ENCODE measurements at regions not wholly inside any gene's neighbourhood (a gene's known extent, or its start where the extent isn't known, plus 50 kb on each side); places are given as distances from the start of the nearest gene placed in this dataset.

GRCh38 chr9:110105107-110105506 lies 102.9 kb downstream of the C9orf152 start:
- Histone ChIP-seq H3K4me3 (no peak overlapping the region), H3K4me2 (no peak overlapping the region), H3K9me3 (no peaks in the 10 kb centered on the region), H3K4me1 (no peaks in the 10 kb centered on the region), H3K27ac (no peak overlapping the region)
- CTCF ChIA-PET, result interaction anchor here (1.0 to 1.4 kb wide), 5 partner anchors 21 to 203 kb away, joined by 3 to 5 read pairs (median 3); no protein-coding TSS in a partner anchor
- ATAC-seq (no peak), DNase-seq (ENCODE audit: low read depth in 1 of 2, low spot score in 1 of 2) (no peak), FAIRE-seq (no peak)
- POLR2A ChIA-PET, result no interaction called here
- WGBS (ENCODE audit: missing lambda C conversion rate), result 76% methylated on average over 2 of the region's 2 CpGs
- TF ChIP-seq HEYL (CRISPR knock-in tag; IDR thresholded peaks at IDR 0.05), result no peak
- no peak for TF ChIP-seq PBX3 (IDR thresholded peaks at IDR 0.05)
- no peak for TF ChIP-seq EHF (CRISPR knock-in tag; IDR thresholded peaks at IDR 0.05)
- no peak for TF ChIP-seq REST (IDR thresholded peaks at IDR 0.05)
- no peak for TF ChIP-seq HOXB5 (CRISPR knock-in tag; IDR thresholded peaks at IDR 0.05)
- no peak for TF ChIP-seq FOSL2 (IDR thresholded peaks at IDR 0.05)
- no peak for TF ChIP-seq FOSL2 (CRISPR knock-in tag; IDR thresholded peaks at IDR 0.05)
- TF ChIP-seq CHD2 (IDR thresholded peaks at IDR 0.05; ENCODE audit: low read length, partially characterized antibody), result no peak
- TF ChIP-seq MAFK (IDR thresholded peaks at IDR 0.05; ENCODE audit: partially characterized antibody), result no peak

DNA sequence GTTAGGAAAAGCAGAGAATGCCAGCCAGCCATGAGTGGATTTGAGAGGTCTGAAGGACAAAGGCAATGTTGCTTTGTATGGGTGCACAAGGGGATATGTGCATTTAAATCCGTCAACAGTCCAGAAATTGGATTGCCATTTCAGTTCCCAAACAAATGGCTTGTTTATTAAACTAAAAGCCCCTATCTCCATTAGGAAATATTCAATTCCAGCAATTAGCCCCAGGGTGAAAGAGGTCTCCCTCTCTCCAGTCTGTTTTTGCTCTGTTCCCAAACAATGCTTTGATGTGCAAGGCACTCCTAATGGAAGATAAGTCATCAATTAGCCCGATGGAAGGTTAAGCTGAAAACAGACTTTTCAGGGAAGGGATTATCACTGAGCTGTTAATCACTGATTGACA lies 101.3 kb downstream of the C9orf152 start:
- no peak overlapping the region for H3K27ac ChIP-seq
- ChIA-PET POLR2A (no interaction called here), CTCF (interaction anchor here (1.0 to 1.2 kb wide), 3 partner anchors 19 to 100 kb away, joined by 3 to 4 read pairs (median 3); no protein-coding TSS in a partner anchor)
- H3K4me3 ChIP-seq, result no peak overlapping the region
- TF ChIP-seq GATA3 (IDR thresholded peaks at IDR 0.05; ENCODE audit: borderline replicate concordance), result no peak
- no peak for TF ChIP-seq RAD21 (conservative IDR thresholded peaks at IDR 0.05 in 1 of 2, IDR thresholded peaks at IDR 0.05 in 1 of 2)
- TF ChIP-seq PHF8 (IDR thresholded peaks at IDR 0.05; ENCODE audit: borderline replicate concordance, low read depth), result no peak
- TF ChIP-seq HDAC2 (IDR thresholded peaks at IDR 0.05), result no peak
- TF ChIP-seq ZC3H11A (IDR thresholded peaks at IDR 0.05), result no peak
- no peak for TF ChIP-seq E2F6 (IDR thresholded peaks at IDR 0.05; ENCODE audit: borderline replicate concordance, low read depth)
- no peak for TF ChIP-seq MAZ (IDR thresholded peaks at IDR 0.05; ENCODE audit: borderline replicate concordance, low read depth, low read length)
- no peak for TF ChIP-seq ZNF302 (CRISPR knock-in tag; IDR thresholded peaks at IDR 0.05)
- no peak for TF ChIP-seq HES2 (IDR thresholded peaks at IDR 0.05)
- TF ChIP-seq EHF (CRISPR knock-in tag; IDR thresholded peaks at IDR 0.05), result no peak
- no peak for TF ChIP-seq PBX3 (IDR thresholded peaks at IDR 0.05)
- no peak for TF ChIP-seq USF2 (IDR thresholded peaks at IDR 0.05)
- no peak for TF ChIP-seq NPAS2 (CRISPR knock-in tag; IDR thresholded peaks at IDR 0.05; ENCODE audit: borderline replicate concordance)
- no peak for TF ChIP-seq SREBF2 (IDR thresholded peaks at IDR 0.05)
- TF ChIP-seq HOXA7 (CRISPR knock-in tag; IDR thresholded peaks at IDR 0.05), result no peak
- no peak for TF ChIP-seq TP53 (CRISPR knock-in tag; IDR thresholded peaks at IDR 0.05)
- TF ChIP-seq BCL3 (IDR thresholded peaks at IDR 0.05), result no peak
- TF ChIP-seq REST (IDR thresholded peaks at IDR 0.05), result no peak
- no peak overlapping the region for H3K4me2 ChIP-seq
- no peaks in the 10 kb centered on the region for H3K4me1 ChIP-seq
- WGBS (ENCODE audit: missing lambda C conversion rate), result 68% methylated on average over 2 of the region's 2 CpGs
- ATAC-seq, result no peak
- no peak for DNase-seq (ENCODE audit: low read depth in 1 of 2, low spot score in 1 of 2)
- FAIRE-seq, result no peak
- H3K9me3 ChIP-seq, result no peaks in the 10 kb centered on the region

Data from A549 (cell line).